DMS153 treated with DMSO at 0.1 percent for 48 hours (cell line): ENCODE measurements at regions not wholly inside any gene's neighbourhood (a gene's known extent, or its start where the extent isn't known, plus 50 kb on each side); places are given as distances from the start of the nearest gene placed in this dataset.
A peak's percentile ranks its signal among the peaks of the same experiment; 100 is the strongest.

Source experiments
- DNase-seq: peaks from one replicate; lab custom pipeline; 2025; ENCODE audit not compliant: unreplicated experiment; lab: John Stamatoyannopoulos, UW

DNA sequence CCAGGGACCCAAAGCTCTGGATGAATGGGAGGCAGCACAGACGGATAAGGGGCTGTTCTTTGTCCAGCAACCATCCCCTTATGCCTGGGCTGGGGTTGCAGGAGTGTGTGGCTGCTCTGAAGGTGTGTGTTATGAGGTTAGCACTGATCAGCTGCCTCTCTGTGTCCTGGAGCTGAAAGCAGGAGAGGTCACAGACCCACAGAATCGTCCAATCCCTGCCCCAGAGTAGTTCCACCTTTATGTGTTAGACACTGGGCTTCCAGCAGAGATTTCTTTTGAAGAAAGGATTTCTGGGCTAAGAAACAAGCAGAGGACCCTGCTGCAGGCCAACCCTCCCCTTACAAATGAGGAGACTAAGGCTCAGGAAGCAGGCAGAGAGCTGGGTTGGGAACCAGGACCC lies 62.4 kb downstream of the ARL6IP4 start:
- DNase-seq = no peak

DNA sequence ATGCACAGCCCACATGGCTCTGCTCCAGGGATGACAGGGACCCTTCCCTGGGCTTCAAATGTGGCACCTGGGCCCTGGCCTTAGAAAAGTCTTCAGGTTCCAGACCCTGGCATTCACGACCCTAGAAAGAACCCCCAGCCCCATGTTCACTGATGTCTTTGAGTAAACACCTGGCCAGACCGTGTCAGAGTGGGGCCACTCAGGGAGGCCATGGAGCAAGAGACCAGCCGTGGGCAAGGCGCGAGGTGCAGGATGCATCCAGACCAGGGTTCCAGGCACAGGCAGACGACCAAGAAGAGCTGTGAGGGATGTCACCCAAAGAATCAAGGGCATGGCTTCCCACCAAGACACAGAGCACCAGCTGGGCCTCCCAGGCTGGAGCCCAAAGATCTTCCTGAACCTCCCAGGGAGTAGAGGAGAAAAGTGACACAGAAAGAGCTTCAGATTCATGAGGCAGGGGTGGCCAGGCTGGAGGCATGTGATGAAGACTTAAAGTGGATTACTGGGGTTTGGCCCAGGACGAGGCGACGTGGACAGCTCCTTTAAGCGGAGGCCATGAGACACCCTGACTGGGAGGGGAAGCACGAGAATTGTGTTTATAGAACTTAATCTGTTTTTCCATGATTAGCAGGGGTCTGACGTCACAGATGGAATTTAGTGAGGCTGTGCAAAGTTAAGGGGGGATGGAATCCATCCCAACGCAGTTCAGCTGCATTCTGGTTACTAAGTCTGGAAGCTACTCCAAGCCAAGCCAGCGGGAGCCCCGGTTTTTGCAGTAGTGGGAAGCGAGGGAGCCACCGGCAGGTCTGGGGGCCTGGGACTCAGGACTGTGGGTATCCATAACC lies 61.6 kb downstream of the ARL6IP4 start:
- no peak for DNase-seq

DNA sequence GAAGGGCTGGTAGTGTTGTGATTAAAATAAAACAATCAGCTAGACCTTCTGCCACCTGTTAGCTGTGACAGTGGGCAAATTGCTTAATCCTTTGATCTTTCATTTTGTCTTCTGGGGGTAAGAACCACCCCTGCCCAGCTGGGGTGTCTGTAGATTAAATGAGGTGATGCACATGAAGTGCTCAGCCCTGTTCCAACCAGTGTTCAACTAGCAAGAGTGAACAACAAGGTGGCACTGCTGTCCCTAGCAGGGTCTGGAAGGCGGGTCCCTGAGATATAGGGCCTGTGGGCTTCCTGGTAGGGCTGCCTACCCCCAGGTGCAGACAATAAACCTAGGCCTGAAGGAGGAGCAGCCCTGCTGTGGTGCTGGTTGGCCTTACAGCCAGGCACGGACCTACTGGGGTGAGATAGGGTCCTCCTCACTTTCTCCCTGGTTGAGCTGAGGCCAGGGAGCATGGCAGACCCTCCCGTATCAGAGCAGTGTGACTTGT lies 60.6 kb downstream of the ARL6IP4 start:
- peak; percentile 66 for DNase-seq

DNA sequence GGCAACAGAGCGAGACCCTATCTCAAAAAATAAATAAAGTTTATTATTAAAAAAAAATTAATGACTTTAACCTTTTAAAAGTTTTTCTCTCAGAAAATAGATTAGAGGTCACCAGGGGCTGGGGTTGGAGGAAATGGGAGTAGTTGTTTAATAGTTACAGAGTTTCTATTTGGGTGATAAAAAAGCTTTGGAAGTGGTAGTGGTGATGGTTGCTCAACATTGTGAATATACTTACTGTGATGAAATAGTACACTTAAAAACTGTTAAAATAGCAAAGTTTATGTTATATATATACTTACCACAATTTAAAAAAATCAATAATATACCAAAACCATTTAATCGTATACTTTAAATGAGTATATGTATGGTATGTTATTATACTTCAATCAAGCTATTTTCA lies 59.6 kb downstream of the ARL6IP4 start:
- DNase-seq = no peak

DNA sequence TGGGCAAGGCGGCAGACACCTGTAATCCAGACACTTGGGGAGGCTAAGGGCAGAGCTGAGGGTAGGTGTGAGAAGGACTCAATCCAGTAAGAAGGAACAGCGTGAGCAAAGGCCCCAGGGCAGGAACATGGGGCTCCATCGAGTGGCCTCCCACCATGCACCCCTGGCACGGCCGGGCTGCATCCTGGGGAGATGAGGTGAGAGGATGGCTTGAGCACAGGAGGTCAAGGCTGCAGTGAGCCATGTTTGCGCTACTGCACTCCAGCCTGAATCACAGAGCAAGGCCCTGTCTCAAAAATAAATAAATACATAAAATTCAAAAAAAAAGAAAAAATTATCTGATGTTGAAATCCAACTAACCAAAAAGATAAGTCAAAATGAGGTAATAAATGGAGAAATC lies 58.5 kb downstream of the ARL6IP4 start:
- no peak for DNase-seq

DNA sequence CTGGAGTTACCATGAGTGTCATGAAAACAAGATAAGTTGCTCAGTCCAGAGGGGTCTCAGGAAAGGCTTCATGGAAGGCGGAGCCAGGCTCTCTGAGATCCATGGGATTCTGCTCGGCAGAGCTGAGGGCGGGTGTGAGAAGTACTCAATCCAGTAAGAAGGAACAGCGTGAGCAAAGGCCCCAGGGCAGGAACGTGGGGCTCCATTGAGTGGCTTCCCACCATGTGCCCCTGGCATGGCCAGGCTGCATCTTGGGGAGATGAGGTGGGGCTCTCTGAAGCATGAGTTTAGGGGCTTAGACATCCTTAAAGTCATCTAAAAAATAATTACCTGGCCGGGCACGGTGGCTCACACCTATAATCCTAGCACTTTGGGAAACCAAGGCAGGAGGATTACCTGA lies 58.0 kb downstream of the ARL6IP4 start:
- no peak for DNase-seq

DNA sequence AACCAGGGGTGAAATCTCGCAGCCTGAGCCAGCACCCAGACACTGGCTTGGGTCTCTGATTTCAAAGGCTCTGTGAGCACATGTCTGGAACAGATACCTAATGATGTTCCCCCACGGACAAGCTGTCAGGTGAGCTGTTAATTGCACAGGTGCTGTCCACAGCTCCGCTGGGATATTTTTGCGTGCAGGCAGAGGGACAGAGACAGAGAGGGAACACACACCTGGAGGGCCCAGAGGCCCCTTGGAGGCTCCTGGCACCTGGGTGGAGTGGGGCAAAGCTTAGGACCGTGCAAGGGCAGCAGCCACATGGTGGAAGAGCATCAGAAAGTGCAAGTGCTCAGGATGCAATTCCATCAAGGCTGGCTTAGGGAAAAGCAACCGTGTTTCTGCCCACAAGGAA lies 57.3 kb downstream of the ARL6IP4 start:
- DNase-seq = no peak

DNA sequence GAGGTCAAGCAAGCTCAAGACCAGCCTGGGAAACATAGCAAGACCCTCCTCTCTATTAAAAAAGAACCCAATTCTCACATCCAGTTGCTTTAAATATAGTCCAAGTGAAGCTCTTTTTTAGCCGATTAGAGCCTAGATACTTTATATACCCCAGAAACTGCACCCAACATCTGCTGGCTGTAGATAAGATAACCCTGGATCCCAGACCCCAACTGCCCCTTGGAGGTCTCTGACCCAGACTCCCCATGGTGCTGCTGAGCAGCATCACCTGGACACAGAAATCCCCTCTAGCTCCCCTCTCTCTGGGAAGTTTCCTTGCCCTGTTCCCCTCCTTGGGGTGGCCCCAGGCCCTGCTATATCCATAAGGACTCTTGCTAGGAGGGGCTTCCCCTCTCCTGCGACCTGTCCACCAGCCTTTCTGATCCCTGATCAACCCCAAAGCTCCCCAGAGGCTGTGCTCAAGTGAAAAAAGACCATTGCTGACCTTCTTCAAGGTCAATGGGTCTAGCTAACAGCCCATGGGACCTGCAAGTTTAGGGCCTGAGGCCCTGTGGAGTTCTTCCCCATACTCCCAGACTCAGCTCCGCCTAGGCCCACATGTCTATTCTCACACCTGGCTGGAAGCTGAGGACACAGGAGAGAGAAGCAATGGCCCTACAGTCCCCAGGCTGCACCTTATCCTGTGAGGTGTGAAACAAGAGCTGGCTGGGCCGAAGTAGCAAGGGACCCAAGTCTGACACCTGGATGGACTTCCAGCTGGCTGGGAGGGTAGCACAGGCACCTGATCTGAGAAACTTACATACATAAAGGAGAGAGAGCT lies 56.2 kb downstream of the ARL6IP4 start:
- DNase-seq = no peak

DNA sequence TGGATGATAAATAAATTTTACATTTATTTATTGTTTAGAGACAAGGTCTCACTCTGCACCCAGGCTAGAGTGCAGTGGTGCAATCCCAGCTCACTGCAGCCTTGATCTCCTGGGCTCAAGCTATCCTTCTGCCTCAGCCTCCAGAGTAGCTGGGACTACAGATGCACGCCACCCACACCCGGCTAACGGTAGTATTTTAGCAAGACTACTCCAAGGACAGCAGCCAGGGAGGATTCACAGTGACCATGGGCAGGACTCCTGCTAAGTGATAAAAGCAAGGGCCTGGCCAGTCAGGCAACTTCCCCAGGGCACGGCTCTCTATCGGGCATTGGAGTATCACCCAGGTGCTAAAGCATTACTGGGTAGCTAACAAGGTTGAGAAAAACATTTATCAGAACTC lies 55.4 kb downstream of the ARL6IP4 start:
- DNase-seq = no peak

DNA sequence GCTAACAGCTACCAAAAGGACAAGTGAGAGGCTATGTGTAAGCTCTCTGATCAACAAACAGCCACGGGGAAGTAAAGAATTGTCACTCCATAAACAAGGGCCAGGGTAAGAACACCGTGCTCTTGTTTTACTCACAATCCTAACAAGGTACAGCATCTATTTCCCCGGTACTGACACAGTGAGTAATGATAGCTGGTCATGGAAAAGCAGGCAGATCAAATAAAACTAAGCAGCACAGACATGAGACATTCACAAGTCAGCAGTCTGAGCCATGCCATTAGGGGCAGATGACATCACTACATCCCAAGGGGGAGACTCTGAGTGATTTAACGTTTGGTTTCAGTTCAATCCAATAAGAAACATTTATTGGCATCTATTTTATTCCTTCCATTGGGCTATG lies 54.4 kb downstream of the ARL6IP4 start:
- DNase-seq = no peak

DNA sequence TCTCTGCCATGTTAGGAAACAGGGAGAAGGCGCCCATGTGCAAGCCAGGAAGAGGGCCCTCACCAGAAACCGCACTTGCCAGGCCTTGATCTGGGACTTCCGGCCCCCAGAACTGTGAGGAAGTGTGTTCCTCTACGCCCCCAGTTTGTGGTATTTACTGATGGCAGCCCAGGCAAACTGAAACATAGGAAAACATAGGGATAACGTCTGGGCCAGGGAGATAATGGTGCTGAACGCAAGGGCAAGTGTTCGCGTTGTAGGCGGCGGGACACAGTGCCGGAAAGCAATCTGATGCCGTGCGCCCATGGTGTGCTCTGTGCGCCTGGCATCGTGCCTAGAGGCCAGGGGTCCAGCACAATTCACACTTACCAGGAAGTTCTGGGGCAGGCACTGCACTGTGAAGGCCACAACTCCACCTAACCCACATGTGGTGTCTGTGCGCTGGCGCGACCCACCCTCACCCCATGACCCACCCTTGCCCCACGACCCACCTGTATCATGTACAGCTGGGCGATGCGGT lies 53.6 kb downstream of the ARL6IP4 start:
- no peak for DNase-seq

DNA sequence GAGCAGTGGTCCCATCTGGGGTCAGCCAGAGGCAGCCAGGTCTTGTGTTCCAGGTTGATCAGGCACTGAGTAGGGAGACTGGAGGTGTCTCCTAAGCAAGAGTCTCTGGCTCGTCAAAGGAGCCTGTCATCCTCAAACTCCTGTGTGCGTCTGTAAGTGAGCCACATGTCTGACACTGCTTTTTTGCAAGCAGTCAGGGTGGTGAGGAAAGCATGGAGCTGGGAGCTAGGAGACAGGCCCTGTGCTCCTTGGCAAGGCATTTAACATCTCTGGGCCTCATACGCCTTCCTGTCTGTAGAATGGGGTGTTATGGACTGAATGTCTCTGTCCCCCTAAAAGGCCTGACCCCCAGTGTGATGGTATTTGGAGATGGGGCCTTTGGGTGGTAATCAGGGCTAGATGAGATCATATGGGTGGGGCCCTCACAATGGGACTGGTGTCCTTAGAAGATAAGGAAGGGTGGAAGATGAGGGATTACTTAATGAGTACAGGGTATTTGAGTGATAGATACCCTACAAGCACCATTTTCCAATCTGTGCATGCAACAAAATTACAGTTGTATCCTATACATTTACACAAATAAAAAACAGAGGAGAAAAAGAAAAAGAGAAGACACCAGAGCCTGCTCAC lies 53.0 kb downstream of the ARL6IP4 start:
- DNase-seq = no peak

DNA sequence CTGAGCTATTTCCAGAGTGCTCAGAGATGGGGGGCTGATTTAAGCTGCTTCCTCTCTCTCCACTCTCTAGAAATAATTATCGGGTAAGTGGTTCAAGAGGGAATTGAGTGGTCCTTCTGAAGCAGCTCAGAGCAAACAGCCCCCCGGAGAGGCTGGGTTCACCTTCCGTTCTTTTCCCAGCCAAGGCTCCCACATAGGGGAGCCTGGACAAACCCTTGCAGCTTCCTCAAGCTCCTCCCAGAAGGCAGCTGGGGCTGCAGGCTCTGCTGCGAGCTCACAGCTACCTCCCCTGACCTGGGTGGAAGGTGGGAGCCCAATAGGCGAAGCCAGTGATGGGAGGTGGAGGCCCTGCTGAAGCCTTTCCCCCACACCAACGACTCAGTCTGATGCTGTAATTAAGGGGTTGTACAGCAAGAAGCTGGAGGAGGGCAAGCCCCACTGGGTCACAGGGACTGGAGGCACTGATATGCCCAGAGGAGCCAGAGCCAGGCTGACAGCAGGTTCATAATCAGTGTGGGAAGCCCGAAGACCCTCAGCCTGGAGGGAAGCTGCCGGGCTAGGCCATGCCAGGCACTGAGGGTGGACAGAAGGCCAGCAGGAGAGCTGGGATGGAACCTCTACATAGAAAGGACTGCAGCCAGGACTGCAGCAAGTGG lies 52.4 kb downstream of the ARL6IP4 start:
- no peak for DNase-seq
